ENCODE measurements at regions not wholly inside any gene's neighbourhood (a gene's known extent, or its start where the extent isn't known, plus 50 kb on each side); places are given as distances from the start of the nearest gene placed in this dataset.

- TF ChIP-seq POLR2A (IDR thresholded peaks at IDR 0.05): no peak
- no peak for TF ChIP-seq CTCF (IDR thresholded peaks at IDR 0.05)
Measured at GRCh38 chr2:71864085-71864484, 283.6 kb downstream of the CYP26B1 start.

All from prostate gland (tissue), 2 donors.